Activated naive CD4-positive, alpha-beta T cell treated with anti-CD3 and anti-CD28 coated beads, Interleukin-2, amount 50 U/mL, for 24 hours (primary cell): ENCODE measurements at regions not wholly inside any gene's neighbourhood (a gene's known extent, or its start where the extent isn't known, plus 50 kb on each side); places are given as distances from the start of the nearest gene placed in this dataset.

Source experiments
- H3K27ac Mint-ChIP-seq: one replicate; pipeline ENCODE4 v1.8.0; 2021; ENCODE audit warnings: mild to moderate bottlenecking, mixed read lengths
- H3K27me3 Mint-ChIP-seq: one replicate; pipeline ENCODE4 v1.8.0; 2021; ENCODE audit warnings: mixed read lengths
- H3K36me3 Mint-ChIP-seq: one replicate; pipeline ENCODE4 v1.8.0; 2021; ENCODE audit warnings: mixed read lengths
- H3K4me1 Mint-ChIP-seq: one replicate; pipeline ENCODE4 v1.8.0; 2021; ENCODE audit warnings: mixed read lengths
- H3K4me3 Mint-ChIP-seq: one replicate; pipeline ENCODE4 v1.8.0; 2021; ENCODE audit warnings: mild to moderate bottlenecking, mixed read lengths
- H3K9me3 Mint-ChIP-seq: one replicate; pipeline ENCODE4 v1.8.0; 2021; ENCODE audit warnings: mixed read lengths

DNA sequence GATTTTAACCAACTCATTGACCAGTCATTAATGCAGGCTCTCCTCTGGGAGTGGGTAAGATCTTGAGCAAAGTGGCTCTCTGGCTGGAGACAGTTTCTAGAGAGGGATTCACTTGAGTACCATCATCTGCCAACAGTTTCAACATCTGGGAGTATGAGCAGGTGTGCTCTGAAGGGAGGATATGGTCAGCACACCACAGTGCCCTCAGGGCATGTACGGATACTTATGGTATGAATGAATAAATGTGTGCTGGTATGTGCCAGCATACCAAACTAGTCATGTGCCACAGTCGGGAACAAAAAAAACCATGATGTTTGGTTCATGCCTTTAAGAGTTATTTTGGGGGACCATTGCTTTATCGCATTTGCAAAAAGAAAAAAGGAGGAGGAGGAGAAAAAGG is 1197.5 kb upstream of the TENM4 start:
- H3K9me3 Mint-ChIP-seq, result peaks cover 16% of the 10 kb centered on the region
- no peaks in the 10 kb centered on the region for H3K27me3 Mint-ChIP-seq
- no peak overlapping the region for H3K27ac Mint-ChIP-seq
- no peak overlapping the region for H3K4me3 Mint-ChIP-seq
- no peaks in the 10 kb centered on the region for H3K36me3 Mint-ChIP-seq
- H3K4me1 Mint-ChIP-seq, result no peaks in the 10 kb centered on the region

- H3K4me3 Mint-ChIP-seq, result no peak overlapping the region
- H3K4me1 Mint-ChIP-seq, result no peaks in the 10 kb centered on the region
- H3K9me3 Mint-ChIP-seq, result peaks cover 16% of the 10 kb centered on the region
- H3K36me3 Mint-ChIP-seq, result no peaks in the 10 kb centered on the region
- H3K27me3 Mint-ChIP-seq, result no peaks in the 10 kb centered on the region
- no peak overlapping the region for H3K27ac Mint-ChIP-seq
These were observed 1196.7 kb upstream of the TENM4 start for GRCh38 chr11:80637571-80637970.

DNA sequence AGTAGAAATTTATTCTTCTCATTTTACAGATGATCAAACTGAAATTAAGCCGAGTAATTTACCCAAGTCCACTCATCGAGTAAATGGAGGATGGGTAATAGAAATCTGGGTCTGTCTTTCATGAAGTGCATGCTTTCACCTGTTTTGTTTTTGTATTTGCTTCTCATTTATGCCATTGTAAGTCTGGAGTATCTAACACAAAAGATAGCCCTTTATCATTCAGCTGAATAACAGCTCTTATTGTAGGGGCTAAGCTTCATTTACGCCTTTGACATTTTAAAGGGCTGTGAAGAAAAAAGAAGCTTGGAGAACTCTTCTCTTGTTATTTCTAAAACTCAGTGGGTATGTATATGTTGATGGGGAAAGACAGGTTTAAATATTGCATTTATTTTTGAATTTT is 1196.2 kb upstream of the TENM4 start:
- H3K36me3 Mint-ChIP-seq, result no peaks in the 10 kb centered on the region
- no peaks in the 10 kb centered on the region for H3K4me1 Mint-ChIP-seq
- H3K4me3 Mint-ChIP-seq, result no peak overlapping the region
- H3K27me3 Mint-ChIP-seq, result no peaks in the 10 kb centered on the region
- H3K27ac Mint-ChIP-seq, result no peak overlapping the region
- H3K9me3 Mint-ChIP-seq, result peaks cover 12% of the 10 kb centered on the region

DNA sequence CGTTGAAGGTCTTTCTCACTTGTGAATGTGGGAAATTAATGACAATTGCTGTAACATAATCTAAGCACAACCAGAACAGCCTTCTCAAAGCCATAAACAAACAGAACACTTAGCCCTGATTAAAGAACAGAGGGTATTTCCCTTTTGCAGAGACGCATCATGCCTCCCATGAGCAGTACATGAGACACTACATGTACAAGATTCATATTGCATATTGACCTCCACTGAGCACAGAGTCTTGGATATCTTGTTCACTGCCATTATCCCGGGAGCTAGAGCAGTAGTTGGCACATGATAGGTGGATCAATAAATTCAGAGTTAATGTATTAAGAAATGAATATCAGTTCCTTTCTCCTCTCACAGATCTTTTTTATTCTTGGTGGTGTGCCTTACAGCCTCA is 1194.3 kb upstream of the TENM4 start:
- H3K4me1 Mint-ChIP-seq, result no peaks in the 10 kb centered on the region
- no peak overlapping the region for H3K4me3 Mint-ChIP-seq
- no peak overlapping the region for H3K27ac Mint-ChIP-seq
- H3K27me3 Mint-ChIP-seq, result no peaks in the 10 kb centered on the region
- H3K36me3 Mint-ChIP-seq, result no peaks in the 10 kb centered on the region
- peaks cover 4% of the 10 kb centered on the region for H3K9me3 Mint-ChIP-seq

GRCh38 chr11:80632691-80633090 is 1191.9 kb upstream of the TENM4 start:
- Mint-ChIP-seq H3K27ac (no peak overlapping the region), H3K4me1 (no peaks in the 10 kb centered on the region), H3K9me3 (peaks cover 9% of the 10 kb centered on the region), H3K27me3 (no peaks in the 10 kb centered on the region), H3K4me3 (no peak overlapping the region), H3K36me3 (no peaks in the 10 kb centered on the region)

- Mint-ChIP-seq H3K27me3 (no peaks in the 10 kb centered on the region), H3K9me3 (peaks cover 9% of the 10 kb centered on the region), H3K36me3 (no peaks in the 10 kb centered on the region), H3K27ac (no peak overlapping the region), H3K4me3 (no peak overlapping the region), H3K4me1 (no peaks in the 10 kb centered on the region)
These were observed 1191.3 kb upstream of the TENM4 start for GRCh38 chr11:80632156-80632555.

DNA sequence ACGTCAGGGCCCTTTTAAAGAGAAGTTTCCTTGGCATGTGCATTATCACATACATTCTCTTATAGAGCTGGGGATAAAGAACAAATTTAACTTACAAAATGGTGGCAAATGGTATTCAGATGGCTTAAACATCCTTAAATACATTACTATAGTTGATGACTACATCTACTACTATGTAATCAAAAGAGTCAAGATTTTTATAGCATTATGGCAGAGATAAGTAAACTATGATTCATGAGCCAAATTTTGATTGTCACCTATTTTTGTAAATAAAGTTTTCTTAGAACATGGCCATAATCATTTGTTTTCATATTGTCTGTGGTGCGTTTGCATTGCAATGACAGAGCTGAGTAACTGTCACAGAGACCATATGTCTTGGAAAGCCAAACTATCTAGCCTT is 1188.6 kb upstream of the TENM4 start:
- Mint-ChIP-seq H3K27me3 (no peaks in the 10 kb centered on the region), H3K9me3 (peaks cover 5% of the 10 kb centered on the region), H3K36me3 (no peaks in the 10 kb centered on the region), H3K4me3 (no peak overlapping the region), H3K27ac (no peak overlapping the region), H3K4me1 (no peaks in the 10 kb centered on the region)

GRCh38 chr11:80627364-80627763 is 1186.5 kb upstream of the TENM4 start:
- peaks cover 5% of the 10 kb centered on the region for H3K9me3 Mint-ChIP-seq
- no peaks in the 10 kb centered on the region for H3K36me3 Mint-ChIP-seq
- H3K4me3 Mint-ChIP-seq, result no peak overlapping the region
- H3K27me3 Mint-ChIP-seq, result no peaks in the 10 kb centered on the region
- H3K4me1 Mint-ChIP-seq, result no peaks in the 10 kb centered on the region
- no peak overlapping the region for H3K27ac Mint-ChIP-seq

DNA sequence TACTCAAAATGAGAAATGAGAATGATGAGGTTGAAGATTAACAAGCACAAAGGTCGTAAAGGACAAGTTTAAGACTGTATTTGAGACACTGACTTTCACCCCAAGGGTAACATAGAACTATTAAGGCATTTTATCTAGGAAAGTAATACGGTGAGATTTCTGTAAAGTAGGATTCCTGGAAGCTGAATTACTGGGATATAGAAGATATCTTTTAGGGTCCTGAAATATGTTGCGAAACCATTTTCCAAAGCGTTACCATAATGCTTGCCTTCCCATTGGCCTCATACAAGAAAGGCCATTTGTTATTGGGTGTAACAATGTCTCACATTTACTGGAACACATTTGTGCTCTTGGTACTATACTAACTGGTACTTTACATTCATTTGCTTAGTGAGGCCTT is 1185.9 kb upstream of the TENM4 start:
- Mint-ChIP-seq H3K27ac (no peak overlapping the region), H3K27me3 (no peaks in the 10 kb centered on the region), H3K4me1 (no peaks in the 10 kb centered on the region), H3K36me3 (no peaks in the 10 kb centered on the region), H3K9me3 (peaks cover 5% of the 10 kb centered on the region), H3K4me3 (no peak overlapping the region)

DNA sequence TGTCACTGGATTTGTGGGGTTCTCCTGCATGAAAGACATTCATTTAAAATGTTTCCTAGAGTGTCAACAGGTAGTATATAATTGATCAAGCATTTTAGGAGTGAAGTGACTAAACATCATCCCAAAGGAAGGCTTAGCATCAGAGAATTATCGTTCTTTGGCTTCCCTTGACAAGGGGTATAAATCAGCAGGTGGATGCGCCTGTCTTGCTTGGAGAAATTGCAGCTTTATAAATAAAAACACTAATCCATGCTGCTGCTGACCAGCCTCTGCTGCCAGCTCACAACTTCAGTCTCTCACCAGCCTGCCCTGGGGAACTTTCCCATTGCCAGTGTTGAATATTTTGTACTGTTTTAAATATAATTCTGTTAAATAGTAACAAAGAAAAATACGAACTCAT is 1184.7 kb upstream of the TENM4 start:
- Mint-ChIP-seq H3K9me3 (peaks cover 5% of the 10 kb centered on the region), H3K4me3 (no peak overlapping the region), H3K36me3 (no peaks in the 10 kb centered on the region), H3K27ac (no peak overlapping the region), H3K27me3 (no peaks in the 10 kb centered on the region), H3K4me1 (no peaks in the 10 kb centered on the region)

GRCh38 chr11:80621871-80622270 is 1181.0 kb upstream of the TENM4 start:
- Mint-ChIP-seq H3K27ac (no peak overlapping the region), H3K27me3 (no peaks in the 10 kb centered on the region), H3K9me3 (no peaks in the 10 kb centered on the region), H3K4me1 (no peaks in the 10 kb centered on the region), H3K36me3 (no peaks in the 10 kb centered on the region), H3K4me3 (no peak overlapping the region)

- no peaks in the 10 kb centered on the region for H3K27me3 Mint-ChIP-seq
- H3K9me3 Mint-ChIP-seq, result no peaks in the 10 kb centered on the region
- H3K4me1 Mint-ChIP-seq, result no peaks in the 10 kb centered on the region
- no peak overlapping the region for H3K27ac Mint-ChIP-seq
- no peaks in the 10 kb centered on the region for H3K36me3 Mint-ChIP-seq
- no peak overlapping the region for H3K4me3 Mint-ChIP-seq
These were observed 1180.0 kb upstream of the TENM4 start for GRCh38 chr11:80620867-80621266.

DNA sequence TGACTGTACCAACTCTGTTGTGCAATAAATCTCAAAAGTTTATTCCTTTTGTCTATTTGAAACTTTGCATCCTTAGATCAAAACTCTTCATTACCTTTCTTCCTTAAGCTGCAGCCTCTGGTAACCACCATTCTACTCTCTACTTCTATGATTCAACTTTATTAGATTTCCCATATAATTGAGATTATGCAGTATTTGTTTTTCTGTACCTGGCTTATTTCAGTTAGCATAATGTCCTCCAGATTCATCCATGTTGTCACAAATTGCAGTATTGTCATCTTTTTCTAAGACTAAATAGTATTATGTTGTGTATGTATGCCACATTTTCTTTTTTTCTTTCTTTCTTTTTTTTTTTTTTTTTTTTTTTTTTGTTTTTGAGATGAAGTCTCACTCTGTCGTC is 1176.3 kb upstream of the TENM4 start:
- Mint-ChIP-seq H3K9me3 (no peaks in the 10 kb centered on the region), H3K4me3 (no peak overlapping the region), H3K36me3 (no peaks in the 10 kb centered on the region), H3K4me1 (no peaks in the 10 kb centered on the region), H3K27me3 (no peaks in the 10 kb centered on the region), H3K27ac (no peak overlapping the region)

GRCh38 chr11:80616070-80616800 is 1175.4 kb upstream of the TENM4 start:
- peaks cover 2% of the 10 kb centered on the region for H3K9me3 Mint-ChIP-seq
- H3K36me3 Mint-ChIP-seq, result no peaks in the 10 kb centered on the region
- H3K4me3 Mint-ChIP-seq, result no peak overlapping the region
- no peaks in the 10 kb centered on the region for H3K4me1 Mint-ChIP-seq
- no peak overlapping the region for H3K27ac Mint-ChIP-seq
- H3K27me3 Mint-ChIP-seq, result no peaks in the 10 kb centered on the region

- Mint-ChIP-seq H3K27ac (no peak overlapping the region), H3K27me3 (no peaks in the 10 kb centered on the region)
These were observed 1172.8 kb upstream of the TENM4 start for GRCh38 chr11:80613655-80614054.

DNA sequence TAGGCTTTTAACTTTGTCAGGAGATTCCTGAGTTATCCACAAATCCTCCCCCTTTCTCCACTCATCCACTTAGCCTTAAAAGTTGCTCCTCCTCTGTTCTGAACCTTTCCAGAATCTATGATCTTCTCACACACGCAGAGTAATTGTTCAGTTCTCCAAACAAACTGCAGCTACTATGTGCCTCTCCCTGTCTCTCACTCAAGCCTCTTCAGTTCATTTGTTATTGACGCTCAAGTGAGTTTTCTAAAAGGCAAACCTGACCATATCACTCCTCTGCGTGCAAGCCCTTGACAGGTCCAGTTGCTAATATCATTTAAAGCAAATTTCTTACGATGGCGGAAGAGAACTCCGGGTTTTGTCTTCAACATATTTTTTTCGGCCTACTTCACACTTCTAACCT is 1169.7 kb upstream of the TENM4 start:
- Mint-ChIP-seq H3K27me3 (no peaks in the 10 kb centered on the region), H3K36me3 (no peaks in the 10 kb centered on the region), H3K4me1 (no peaks in the 10 kb centered on the region), H3K4me3 (no peak overlapping the region), H3K27ac (no peak overlapping the region), H3K9me3 (peaks cover 4% of the 10 kb centered on the region)

More at GRCh38 chr11:80613655-80614054, 1172.8 kb upstream of the TENM4 start:
- Mint-ChIP-seq H3K4me1 (no peaks in the 10 kb centered on the region), H3K9me3 (peaks cover 4% of the 10 kb centered on the region), H3K4me3 (no peak overlapping the region), H3K36me3 (no peaks in the 10 kb centered on the region)

DNA sequence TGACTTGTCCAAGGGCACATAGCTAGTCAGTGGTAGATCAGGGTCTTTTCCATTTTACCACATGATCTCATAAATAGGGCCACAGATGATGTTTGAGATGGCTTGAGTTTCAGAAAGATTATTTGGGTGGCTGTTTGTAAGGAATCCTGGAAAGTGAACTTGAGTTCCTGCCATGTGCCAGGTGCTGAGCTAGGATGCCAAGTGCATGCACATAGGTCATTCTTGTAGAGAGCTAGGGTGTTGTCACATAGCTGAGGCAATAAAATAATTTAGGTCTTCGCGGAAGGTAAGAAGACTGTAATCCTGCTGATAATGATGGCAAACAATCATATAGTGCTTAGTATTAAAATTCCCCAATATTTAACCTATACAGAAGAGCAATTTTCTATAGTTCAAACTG is 1162.6 kb upstream of the TENM4 start:
- H3K36me3 Mint-ChIP-seq, result no peaks in the 10 kb centered on the region
- no peaks in the 10 kb centered on the region for H3K27me3 Mint-ChIP-seq

More for the DNA sequence above, 1162.6 kb upstream of the TENM4 start:
- H3K9me3 Mint-ChIP-seq, result no peaks in the 10 kb centered on the region
- H3K27ac Mint-ChIP-seq, result no peak overlapping the region
- H3K4me3 Mint-ChIP-seq, result no peak overlapping the region
- H3K4me1 Mint-ChIP-seq, result no peaks in the 10 kb centered on the region
